Smooth muscle cell (in vitro differentiated cells): ENCODE measurements at regions not wholly inside any gene's neighbourhood (a gene's known extent, or its start where the extent isn't known, plus 50 kb on each side); places are given as distances from the start of the nearest gene placed in this dataset.

Experiments
- DNase-seq: peaks from one replicate; lab custom pipeline; 2025; ENCODE audit not compliant: unreplicated experiment; lab: John Stamatoyannopoulos, UW
- H2AFZ ChIP-seq: fragments of 200-600 bp; sonication (generic); 2 replicates; pipeline ENCODE4 v1.6.0; 2016; ENCODE audit warnings: antibody characterized with exemption, low read depth, mild to moderate bottlenecking
- H3F3A ChIP-seq: fragments of 200-600 bp; sonication (generic); 2 replicates; pipeline ENCODE4 v1.6.0; 2017; ENCODE audit warnings: antibody characterized with exemption, low read depth
- H3K27ac ChIP-seq: fragments of 200-600 bp; sonication (generic); 2 replicates; pipeline ENCODE4 v1.5.1; 2016; ENCODE audit warnings: low read depth, mild to moderate bottlenecking
- H3K27me3 ChIP-seq: fragments of 200-600 bp; sonication (generic); 2 replicates; pipeline ENCODE4 v1.6.1; 2016; ENCODE audit warnings: low read depth, mild to moderate bottlenecking
- H3K36me3 ChIP-seq: fragments of 200-600 bp; sonication (generic); 2 replicates; pipeline ENCODE4 v1.5.1; 2016; ENCODE audit warnings: low read depth
- H3K4me1 ChIP-seq: fragments of 200-600 bp; sonication (generic); 2 replicates; pipeline ENCODE4 v1.5.1; 2016; ENCODE audit warnings: low read depth
- H3K4me2 ChIP-seq: fragments of 200-600 bp; sonication (generic); 2 replicates; pipeline ENCODE4 v1.6.0; 2016; ENCODE audit warnings: mild to moderate bottlenecking
- H3K4me3 ChIP-seq: fragments of 200-600 bp; sonication (generic); 2 replicates; pipeline ENCODE4 v1.5.1; 2016; ENCODE audit warnings: mild to moderate bottlenecking
- H3K79me2 ChIP-seq: fragments of 200-600 bp; sonication (generic); 2 replicates; pipeline ENCODE4 v1.6.0; 2016; ENCODE audit warnings: low read depth, mild to moderate bottlenecking
- H3K9ac ChIP-seq: fragments of 200-600 bp; sonication (generic); 2 replicates; pipeline ENCODE4 v1.6.0; 2016; ENCODE audit warnings: low read depth
- H3K9me3 ChIP-seq: fragments of 200-600 bp; sonication (generic); replicated peaks from 2 replicates; pipeline ENCODE4 v1.5.1; 2016; ENCODE audit warnings: low read depth
- H4K20me1 ChIP-seq: fragments of 200-600 bp; sonication (generic); 2 replicates; pipeline ENCODE4 v1.6.0; 2016; ENCODE audit warnings: low read depth
- WGBS: methylation state at CpG from one replicate; pipeline ENCODE4 v1.1.7; 2016; ENCODE audit warnings: low lambda C conversion rate; 5-methylcytosine and 5-hydroxymethylcytosine counted together
- TF ChIP-seq, protein P1 (sequence below): fragments of 200-600 bp; sonication (generic); IDR thresholded peaks from 2 replicates; pipeline ENCODE4 v1.5.1; 2017; ENCODE audit warnings: borderline replicate concordance, mild to moderate bottlenecking, antibody characterized with exemption; ENCODE audit not compliant: insufficient read depth, poor library complexity, severe bottlenecking

GRCh38 chr2:196404276-196404675, 232.9 kb upstream of the STK17B start:
- H3K9me3 ChIP-seq = no peaks in the 10 kb centered on the region
- H3F3A ChIP-seq = peaks cover 20% of the 10 kb centered on the region
- TF ChIP-seq, protein P1, sequence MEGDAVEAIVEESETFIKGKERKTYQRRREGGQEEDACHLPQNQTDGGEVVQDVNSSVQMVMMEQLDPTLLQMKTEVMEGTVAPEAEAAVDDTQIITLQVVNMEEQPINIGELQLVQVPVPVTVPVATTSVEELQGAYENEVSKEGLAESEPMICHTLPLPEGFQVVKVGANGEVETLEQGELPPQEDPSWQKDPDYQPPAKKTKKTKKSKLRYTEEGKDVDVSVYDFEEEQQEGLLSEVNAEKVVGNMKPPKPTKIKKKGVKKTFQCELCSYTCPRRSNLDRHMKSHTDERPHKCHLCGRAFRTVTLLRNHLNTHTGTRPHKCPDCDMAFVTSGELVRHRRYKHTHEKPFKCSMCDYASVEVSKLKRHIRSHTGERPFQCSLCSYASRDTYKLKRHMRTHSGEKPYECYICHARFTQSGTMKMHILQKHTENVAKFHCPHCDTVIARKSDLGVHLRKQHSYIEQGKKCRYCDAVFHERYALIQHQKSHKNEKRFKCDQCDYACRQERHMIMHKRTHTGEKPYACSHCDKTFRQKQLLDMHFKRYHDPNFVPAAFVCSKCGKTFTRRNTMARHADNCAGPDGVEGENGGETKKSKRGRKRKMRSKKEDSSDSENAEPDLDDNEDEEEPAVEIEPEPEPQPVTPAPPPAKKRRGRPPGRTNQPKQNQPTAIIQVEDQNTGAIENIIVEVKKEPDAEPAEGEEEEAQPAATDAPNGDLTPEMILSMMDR = no peak
- H4K20me1 ChIP-seq = no peaks in the 10 kb centered on the region
- DNase-seq = no peak
- H3K9ac ChIP-seq = peak overlapping the region; percentile 75
- H3K27ac ChIP-seq = peak overlapping the region; percentile 98
- peak overlapping the region; percentile 68 for H3K4me2 ChIP-seq
- H3K36me3 ChIP-seq = no peaks in the 10 kb centered on the region
- no peaks in the 10 kb centered on the region for H3K79me2 ChIP-seq
- H3K27me3 ChIP-seq = no peaks in the 10 kb centered on the region
- no peak overlapping the region for H3K4me3 ChIP-seq
- H3K4me1 ChIP-seq = peaks cover 26% of the 10 kb centered on the region
- peak overlapping the region; percentile 2 for H2AFZ ChIP-seq

DNA sequence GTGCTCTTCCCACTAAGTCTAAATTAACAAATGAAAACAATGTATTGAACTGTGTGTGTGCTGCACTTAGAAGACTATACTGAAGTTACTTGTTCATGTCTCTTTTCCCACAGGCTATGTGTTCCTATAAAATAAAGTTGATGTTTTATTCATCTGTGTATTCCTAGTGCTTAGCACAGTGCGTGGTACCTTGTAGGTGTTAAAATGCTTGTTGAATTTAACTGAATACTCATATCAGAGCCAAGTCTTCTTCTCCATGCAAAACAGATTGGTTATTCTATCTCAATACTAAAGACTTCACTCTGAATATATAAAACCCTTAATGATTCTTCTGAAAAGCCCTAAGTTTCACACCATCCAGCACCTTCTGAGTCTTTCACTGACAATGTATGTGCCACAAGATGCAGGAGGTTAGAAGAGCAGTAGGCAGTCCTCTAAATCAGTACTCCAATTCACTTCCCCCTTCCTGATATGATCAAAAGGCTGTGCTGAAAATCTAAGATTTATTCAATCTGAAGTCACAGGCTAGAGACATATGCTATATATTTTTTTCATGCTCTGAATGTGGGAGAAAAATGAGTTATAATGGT, 231.7 kb upstream of the CCDC150 start:
- Histone ChIP-seq H3K36me3 (no peaks in the 10 kb centered on the region), H3K9me3 (no peaks in the 10 kb centered on the region), H4K20me1 (no peaks in the 10 kb centered on the region), H2AFZ (no peak overlapping the region), H3F3A (peaks cover 14% of the 10 kb centered on the region), H3K4me3 (no peak overlapping the region), H3K9ac (no peak overlapping the region), H3K79me2 (peaks cover 3% of the 10 kb centered on the region), H3K4me2 (no peak overlapping the region), H3K27ac (no peak overlapping the region), H3K4me1 (peaks cover 9% of the 10 kb centered on the region), H3K27me3 (no peaks in the 10 kb centered on the region)
- WGBS = 96% methylated on average over 1 of the region's 1 CpG
- no peak for DNase-seq
- TF ChIP-seq, protein P1 = no peak

GRCh38 chr2:196409376-196409775, 230.1 kb upstream of the CCDC150 start:
- WGBS = 80% methylated on average over 3 of the region's 3 CpGs
- H3K4me3 ChIP-seq = no peak overlapping the region
- DNase-seq = no peak

More at GRCh38 chr2:196409376-196409775, 230.1 kb upstream of the CCDC150 start:
- no peaks in the 10 kb centered on the region for H3K9me3 ChIP-seq
- TF ChIP-seq, protein P1 = no peak
- H2AFZ ChIP-seq = no peak overlapping the region
- no peak overlapping the region for H3K27ac ChIP-seq
- H4K20me1 ChIP-seq = no peaks in the 10 kb centered on the region
- H3F3A ChIP-seq = peaks cover 2% of the 10 kb centered on the region
- H3K27me3 ChIP-seq = no peaks in the 10 kb centered on the region
- H3K4me1 ChIP-seq = peaks cover under 1% of the 10 kb centered on the region
- H3K4me2 ChIP-seq = no peak overlapping the region
- no peak overlapping the region for H3K9ac ChIP-seq
- peaks cover 3% of the 10 kb centered on the region for H3K79me2 ChIP-seq
- no peaks in the 10 kb centered on the region for H3K36me3 ChIP-seq
